Body of pancreas (tissue), 4 donors: ENCODE measurements at regions not wholly inside any gene's neighbourhood (a gene's known extent, or its start where the extent isn't known, plus 50 kb on each side); places are given as distances from the start of the nearest gene placed in this dataset. TPM values are rescaled to one million over a fixed set of nuclear protein-coding genes. Genes with fewer than 3 reads are reported as not detected.

ENCODE experiments used
- ATAC-seq: fragments of 150-250 bp; one replicate; pipeline ENCODE4 v1.9.1; 2016
- DNase-seq, 4 donors: peaks; one replicate each; pipeline ENCODE4 v3.0.0-alpha.2; 2019
- H3K27ac ChIP-seq, 4 donors: fragments of 200-600 bp; sonication (generic); 1 replicate in 3 of 4; 2 replicates in 1 of 4; pipeline versions ENCODE4 v1.5.1 to v1.6.1; 2016 to 2019; ENCODE audit warnings: mild to moderate bottlenecking in 1 of 4, mixed read lengths in 1 of 4, moderate library complexity in 1 of 4
- H3K27me3 ChIP-seq, 2 donors: fragments of 200-600 bp; sonication (generic); one replicate each; pipeline ENCODE4 v1.6.0; 2016; ENCODE audit warnings: mild to moderate bottlenecking in 1 of 2
- H3K36me3 ChIP-seq, 2 donors: fragments of 200-600 bp; sonication (generic); replicated peaks in 1 of 2; 2 replicates each; pipeline ENCODE4 v1.5.1; 2016; ENCODE audit warnings: low read depth in 2 of 2; ENCODE audit not compliant: insufficient read depth in 1 of 2
- H3K4me1 ChIP-seq: fragments of 200-600 bp; sonication (generic); one replicate; pipeline ENCODE4 v1.6.0; 2016
- H3K4me3 ChIP-seq, 2 donors: fragments of 200-600 bp; sonication (generic); 1 replicate in 1 of 2; 2 replicates in 1 of 2; pipeline ENCODE4 v1.5.1; 2016 to 2019
- H3K9me3 ChIP-seq, 3 donors: fragments of 200-600 bp; sonication (generic); 1 replicate in 2 of 3; 2 replicates in 1 of 3; pipeline ENCODE4 v1.5.1; 2016
- CTCF ChIP-seq, 7 experiments: fragments of 450-650 bp in 4 of 7; fragments of 200-600 bp in 3 of 7; sonication (generic) in 3 of 7; IDR thresholded peaks; one replicate each; pipeline ENCODE4 v1.5.1; 2016 to 2019; ENCODE audit warnings: antibody characterized with exemption in 7 of 7
- POLR2A ChIP-seq, 3 donors: fragments of 450-650 bp; IDR thresholded peaks; one replicate each; pipeline ENCODE4 v1.6.1; 2016; ENCODE audit warnings: antibody characterized with exemption in 3 of 3, mild to moderate bottlenecking in 2 of 3
- WGBS, 2 donors: methylation state at CpG; one replicate each; pipeline ENCODE4 v1.1.5; 2017; 5-methylcytosine and 5-hydroxymethylcytosine counted together
- intact Hi-C: fragments of 100-400 bp; cut with DNase I; formaldehyde crosslinking; loops from one replicate; pipeline ENCODE4 v1.15.1; 2023
- small RNA-seq: library from RNA; depleted of rRNA; stranded (forward); fragments of <200 nt; gene quantifications from one replicate; pipeline ENCODE3, GENCODE V24; 2016

DNA sequence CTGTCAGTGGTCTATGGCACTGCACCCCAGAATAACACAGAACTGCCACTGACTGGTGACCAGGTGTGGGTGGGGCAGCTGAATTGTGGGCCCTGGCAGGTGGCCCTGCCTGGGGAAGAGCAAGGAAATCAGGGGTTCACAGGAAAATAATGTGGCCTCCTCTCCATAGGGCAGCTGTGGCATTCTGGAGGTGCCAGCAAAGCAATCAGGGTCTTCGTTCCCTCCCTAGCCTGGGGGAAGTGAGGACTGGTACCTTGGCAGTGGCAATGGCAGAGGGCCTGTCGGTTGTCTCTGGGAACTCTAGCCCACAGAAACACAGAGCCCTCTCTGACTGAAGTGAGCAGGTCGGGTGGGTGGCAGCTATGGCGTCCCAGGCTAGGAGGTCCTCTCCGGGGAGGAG, 223.0 kb downstream of the GRIA2 start:
- no peaks in the 10 kb centered on the region for H3K27me3 ChIP-seq
- 76 to 82% methylated on average over 5 of the region's 5 CpGs for WGBS, 2 donors
- TF ChIP-seq CTCF (IDR thresholded peaks at IDR 0.05) = no peak
- no peak for TF ChIP-seq POLR2A (IDR thresholded peaks at IDR 0.05)
- H3K4me3 ChIP-seq = no peak overlapping the region
- H3K4me1 ChIP-seq = no peaks in the 10 kb centered on the region
- DNase-seq (no peak), ATAC-seq (no peak)
- no peaks in the 10 kb centered on the region for H3K9me3 ChIP-seq
- intact Hi-C loops = no loop called here
- H3K36me3 ChIP-seq = no peaks in the 10 kb centered on the region
- H3K27ac ChIP-seq = no peak overlapping the region

DNA sequence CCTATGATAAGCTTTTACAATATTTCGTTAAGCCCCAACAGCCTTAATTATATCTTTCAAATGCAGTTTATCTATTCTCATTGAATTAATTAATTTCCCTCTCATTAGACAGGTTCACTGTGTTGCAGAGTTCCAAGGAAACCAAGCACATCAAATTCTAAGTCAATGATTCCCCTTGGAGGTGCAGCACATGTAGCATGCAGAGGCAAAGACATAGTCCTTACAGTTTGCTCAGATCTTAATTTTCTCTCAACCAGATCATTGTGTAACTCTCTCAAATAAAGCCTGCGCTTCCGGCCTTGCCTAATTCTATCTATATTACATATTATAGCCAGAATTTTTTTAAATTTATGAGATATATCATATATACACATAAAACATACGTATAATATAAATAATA, 205.4 kb downstream of the GRIA2 start:
- Histone ChIP-seq H3K4me3 (no peak overlapping the region), H3K36me3 (no peaks in the 10 kb centered on the region), H3K27ac (no peak overlapping the region), H3K27me3 (no peaks in the 10 kb centered on the region), H3K9me3 (no peaks in the 10 kb centered on the region), H3K4me1 (no peaks in the 10 kb centered on the region)
- no peak for TF ChIP-seq CTCF (IDR thresholded peaks at IDR 0.05)
- TF ChIP-seq POLR2A (IDR thresholded peaks at IDR 0.05) = no peak
- intact Hi-C loops = no loop called here
- 81 to 89% methylated on average over 4 of the region's 4 CpGs for WGBS, 2 donors
- DNase-seq = no peak
- ATAC-seq = no peak

DNA sequence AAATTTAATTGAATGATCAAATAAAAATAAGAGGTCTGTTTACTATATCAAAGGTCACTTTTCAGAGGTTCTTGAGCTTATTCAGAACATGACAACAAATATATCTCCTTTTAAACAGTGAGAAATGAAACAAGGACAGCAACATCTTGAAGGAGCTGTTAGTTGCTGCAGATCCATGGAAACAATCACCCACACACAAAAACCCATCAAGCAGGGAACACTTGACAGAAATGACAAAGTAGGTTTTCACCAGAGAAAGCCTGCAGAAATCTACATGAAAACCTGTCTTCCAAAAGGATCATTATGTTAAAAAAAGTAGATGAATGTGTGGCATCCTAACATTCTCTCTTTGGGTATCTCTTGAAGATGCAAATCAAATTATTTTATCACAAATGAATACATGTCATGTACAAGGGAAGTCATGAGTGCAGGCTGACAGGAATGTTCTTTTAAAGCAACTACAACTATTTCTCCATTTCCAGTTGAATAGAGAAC, 203.0 kb downstream of the GRIA2 start:
- H3K36me3 ChIP-seq = no peaks in the 10 kb centered on the region
- no peak for ATAC-seq
- H3K27me3 ChIP-seq = no peaks in the 10 kb centered on the region
- no peaks in the 10 kb centered on the region for H3K4me1 ChIP-seq
- no peaks in the 10 kb centered on the region for H3K9me3 ChIP-seq
- TF ChIP-seq CTCF (IDR thresholded peaks at IDR 0.05) (no peak), POLR2A (IDR thresholded peaks at IDR 0.05) (no peak)
- intact Hi-C loops = no loop called here
- H3K4me3 ChIP-seq = no peak overlapping the region
- no peak for DNase-seq
- H3K27ac ChIP-seq = no peak overlapping the region

- H3K27me3 ChIP-seq = no peaks in the 10 kb centered on the region
- no peak overlapping the region for H3K27ac ChIP-seq
- ATAC-seq (no peak), DNase-seq (no peak)
- intact Hi-C loops = no loop called here
- H3K9me3 ChIP-seq = no peaks in the 10 kb centered on the region
- TF ChIP-seq CTCF (IDR thresholded peaks at IDR 0.05) = no peak
- TF ChIP-seq POLR2A (IDR thresholded peaks at IDR 0.05) = no peak
- no peaks in the 10 kb centered on the region for H3K36me3 ChIP-seq
- no peaks in the 10 kb centered on the region for H3K4me1 ChIP-seq
- no peak overlapping the region for H3K4me3 ChIP-seq
Observed at GRCh38 chr4:157421365-157421764, 200.8 kb downstream of the GRIA2 start.

Small RNAs in the stretch of these regions (small RNA-seq; reads per million reads assigned to genes)
- not detected for gene RF00019
